HG03095 (cell line): ENCODE measurements at regions not wholly inside any gene's neighbourhood (a gene's known extent, or its start where the extent isn't known, plus 50 kb on each side); places are given as distances from the start of the nearest gene placed in this dataset.

Source experiments
- ATAC-seq: cut with Tn5 transposase; IDR thresholded peaks from one replicate; pipeline ENCODE4 v1.9.1; 2021; ENCODE audit warnings: moderate library complexity; ENCODE audit not compliant: unreplicated experiment

DNA sequence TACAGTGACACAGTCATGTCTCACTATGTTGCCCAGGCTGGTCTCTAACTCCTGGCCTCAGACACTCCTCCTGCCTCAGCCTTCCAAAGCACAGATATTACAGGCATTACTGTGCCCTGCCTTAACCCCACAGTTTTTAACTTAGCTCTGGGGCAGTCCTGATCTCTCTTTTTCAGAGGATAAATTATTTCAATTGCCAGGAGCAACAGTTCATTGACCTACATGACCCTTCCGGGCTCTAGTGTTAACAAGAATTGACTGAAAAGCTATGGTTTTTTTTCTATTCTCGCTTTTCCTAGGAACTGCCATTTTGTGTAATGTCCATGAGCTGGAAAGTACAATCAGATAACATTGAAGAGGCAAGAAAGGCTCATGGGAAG lies 92.8 kb downstream of the HNRNPLL start:
- no peak for ATAC-seq

DNA sequence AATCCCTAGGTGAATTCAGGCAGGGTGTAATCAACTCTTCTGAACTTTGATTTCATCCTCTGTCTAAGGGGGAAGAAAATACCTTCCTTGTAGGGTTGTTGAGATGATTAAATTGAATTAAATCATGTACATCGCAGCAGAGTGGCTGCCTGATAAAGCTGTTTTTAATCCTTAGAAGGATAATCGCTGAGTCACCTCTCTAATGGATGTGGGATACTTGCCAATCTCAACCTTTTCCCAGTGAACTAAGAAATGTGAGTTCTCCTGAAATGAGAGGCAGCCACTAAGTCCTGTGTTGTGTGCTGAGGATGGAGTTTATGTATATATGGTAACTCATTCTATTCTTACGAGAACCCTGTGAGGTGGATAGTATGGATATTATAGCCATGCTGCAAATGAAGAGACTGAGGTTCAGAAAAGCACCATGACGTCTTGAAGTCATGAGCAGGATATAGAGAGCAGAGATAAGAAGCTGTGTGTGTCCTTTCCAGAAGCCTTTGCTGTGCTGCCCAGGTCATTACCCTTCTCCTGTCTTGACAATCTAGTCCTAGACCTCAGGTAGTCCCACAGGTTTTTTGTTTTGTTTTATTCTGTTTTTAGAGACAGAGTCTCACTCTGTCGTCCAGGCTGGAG lies 93.3 kb downstream of the HNRNPLL start:
- no peak for ATAC-seq

DNA sequence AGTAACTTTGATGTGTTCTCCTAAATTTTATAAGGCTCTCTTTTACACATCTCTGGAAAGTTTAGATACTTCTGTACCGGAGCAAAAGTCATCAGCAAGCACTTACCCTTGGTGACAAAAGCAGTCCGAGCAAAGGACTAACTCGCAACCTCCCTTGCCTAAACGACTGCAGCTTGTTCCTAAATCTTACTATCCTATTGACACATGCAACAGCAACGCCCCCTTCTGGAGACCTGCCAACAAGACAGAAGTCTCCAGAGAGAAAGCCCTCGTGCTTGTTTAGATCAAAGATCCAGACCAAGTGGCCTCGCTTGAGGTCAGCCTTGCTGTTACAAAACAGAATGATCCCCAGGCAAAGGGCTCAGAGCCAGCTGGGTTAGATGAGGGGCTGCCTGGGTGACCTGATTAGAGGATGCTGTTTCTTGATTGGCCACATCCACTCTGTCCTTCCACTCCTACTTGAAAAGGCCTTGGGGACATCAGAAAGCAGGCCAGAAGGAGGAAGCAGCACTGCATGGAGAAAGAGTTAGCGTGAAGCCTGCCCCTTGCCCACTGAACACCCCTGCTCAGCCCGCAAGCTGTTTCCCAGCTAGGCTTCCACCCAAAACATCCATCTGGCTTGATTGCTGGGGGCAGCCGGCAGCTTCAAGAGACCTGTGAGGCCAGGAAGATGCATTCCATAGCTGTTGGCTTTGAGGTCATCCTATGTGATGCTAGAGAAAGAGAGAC lies 94.3 kb downstream of the HNRNPLL start:
- no peak for ATAC-seq

GRCh38 chr2:38507712-38508111 lies 95.0 kb downstream of the HNRNPLL start:
- ATAC-seq = no peak

- ATAC-seq = no peak
Observed at GRCh38 chr2:38505779-38506178, 96.9 kb downstream of the HNRNPLL start.

DNA sequence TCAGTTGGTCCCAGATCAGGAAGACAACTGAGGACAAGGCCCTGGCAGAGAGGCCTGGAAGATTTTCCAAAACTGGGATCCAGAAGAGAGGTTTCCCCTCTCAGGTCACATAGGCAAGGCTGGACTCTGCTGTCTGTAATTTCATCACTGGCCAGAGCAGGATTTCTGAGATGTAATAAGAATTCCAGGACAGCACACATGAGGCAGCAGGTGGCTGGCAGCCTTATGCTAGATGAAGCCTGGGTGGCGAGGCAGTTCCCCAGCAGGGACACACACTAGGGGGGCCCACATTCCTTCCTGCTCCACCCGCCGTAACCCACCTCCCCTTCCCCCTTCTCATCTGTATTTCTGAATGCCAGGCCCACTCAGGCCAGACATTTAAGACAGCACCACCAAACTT lies 98.6 kb downstream of the HNRNPLL start:
- ATAC-seq = no peak

GRCh38 chr2:38502107-38502506 lies 100.6 kb downstream of the HNRNPLL start:
- no peak for ATAC-seq

DNA sequence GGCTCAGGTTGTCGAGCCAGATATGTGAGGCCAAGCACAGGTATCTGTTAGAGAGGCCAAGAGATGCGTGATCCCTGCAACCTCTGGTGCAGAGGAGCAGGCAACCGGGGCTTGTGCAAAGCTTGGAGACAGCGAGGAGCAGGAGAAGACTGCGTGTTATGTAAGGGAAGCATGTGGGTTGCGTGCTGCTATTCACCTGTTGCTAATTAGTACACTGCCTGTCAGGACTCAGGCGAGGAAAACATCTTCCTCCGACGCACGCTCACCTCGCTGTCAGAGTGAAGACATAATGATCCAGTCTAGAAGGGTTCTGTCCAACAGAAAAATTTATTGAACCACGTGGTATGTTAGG lies 102.5 kb downstream of the HNRNPLL start:
- ATAC-seq = no peak

GRCh38 chr2:38499548-38500282 lies 103.0 kb downstream of the HNRNPLL start:
- no peak for ATAC-seq

GRCh38 chr2:38498045-38498481 lies 104.7 kb downstream of the HNRNPLL start:
- ATAC-seq = peak; percentile 84

GRCh38 chr2:38497670-38498037 lies 105.1 kb downstream of the HNRNPLL start:
- ATAC-seq = no peak

DNA sequence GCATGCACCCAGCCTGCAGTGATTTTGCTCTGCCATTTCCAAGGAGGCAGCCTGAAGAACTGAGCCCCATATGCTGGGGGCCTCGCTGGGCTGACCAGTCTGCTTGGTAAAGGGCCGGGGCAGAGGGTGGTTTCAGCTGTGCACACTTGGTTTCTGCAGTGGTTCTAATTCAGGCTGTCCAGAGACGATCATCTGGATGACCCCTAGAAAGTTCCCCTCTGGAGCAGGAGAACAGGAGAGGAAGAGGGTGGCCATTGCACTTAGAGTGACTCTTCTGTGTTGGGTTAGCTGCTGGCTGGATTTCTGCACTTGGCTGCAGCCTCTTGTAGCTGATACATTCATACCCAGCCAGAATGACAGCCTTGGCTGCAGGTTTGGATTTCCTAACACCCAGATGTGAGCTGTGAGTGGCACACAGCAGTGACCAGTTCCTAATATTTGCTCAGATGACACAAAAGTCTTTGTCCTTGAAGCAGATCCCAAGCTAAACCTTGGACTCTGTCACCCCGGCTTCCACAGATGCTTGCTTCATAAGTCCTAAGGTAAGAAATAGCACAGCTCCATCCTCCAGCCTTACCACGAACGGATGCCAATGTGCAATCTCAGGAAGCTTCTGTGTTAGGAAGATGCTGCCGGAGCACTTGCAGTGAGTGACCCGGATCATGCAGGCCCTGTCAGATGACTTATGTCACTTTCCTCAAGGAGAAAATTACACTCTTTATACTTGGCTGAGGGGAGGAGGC lies 105.6 kb downstream of the HNRNPLL start:
- ATAC-seq = no peak

DNA sequence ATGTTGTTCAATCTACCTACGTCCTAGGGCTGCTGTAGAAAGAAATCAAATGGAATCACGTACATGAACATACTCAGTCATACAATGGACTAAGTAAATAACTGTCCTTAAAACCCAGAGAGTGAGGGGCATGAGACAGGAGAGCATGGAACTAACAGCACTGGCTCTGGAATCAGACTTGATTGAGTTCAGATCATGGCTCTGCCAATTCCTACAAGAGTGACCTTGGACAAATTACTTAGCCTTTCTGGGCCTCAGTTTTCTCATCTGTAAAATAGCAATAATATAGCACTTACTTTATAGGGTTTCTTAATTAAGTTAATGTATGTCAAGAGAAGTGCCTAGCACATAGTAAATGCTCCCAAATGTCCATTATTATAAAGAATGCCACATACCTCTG lies 106.8 kb downstream of the HNRNPLL start:
- no peak for ATAC-seq

DNA sequence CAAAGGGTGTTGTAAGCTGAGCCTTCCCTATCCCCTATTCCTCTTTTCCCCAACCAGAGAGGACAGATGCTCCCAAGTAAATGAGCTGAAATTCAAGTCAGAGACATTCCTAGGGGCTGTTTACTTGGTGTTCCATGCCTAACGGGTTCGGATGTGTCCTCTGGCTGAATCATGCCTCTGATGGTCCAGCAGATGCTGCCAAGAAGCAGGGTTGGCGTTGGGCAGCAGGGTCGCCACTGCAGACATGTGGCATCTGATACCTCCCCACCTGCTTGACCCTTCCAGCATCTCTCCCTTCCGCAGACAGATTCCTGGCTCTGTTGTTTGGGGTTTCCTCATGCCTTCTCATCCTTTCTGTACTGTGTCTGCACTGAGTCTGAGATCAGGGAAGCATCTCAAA lies 108.3 kb downstream of the HNRNPLL start:
- ATAC-seq = no peak

GRCh38 chr2:38492042-38492615 lies 110.6 kb downstream of the HNRNPLL start:
- ATAC-seq = no peak

GRCh38 chr2:38491436-38491835 lies 111.3 kb downstream of the HNRNPLL start:
- no peak for ATAC-seq

- ATAC-seq = no peak
Observed at GRCh38 chr2:38489846-38490245, 112.8 kb upstream of the ATL2 start.

DNA sequence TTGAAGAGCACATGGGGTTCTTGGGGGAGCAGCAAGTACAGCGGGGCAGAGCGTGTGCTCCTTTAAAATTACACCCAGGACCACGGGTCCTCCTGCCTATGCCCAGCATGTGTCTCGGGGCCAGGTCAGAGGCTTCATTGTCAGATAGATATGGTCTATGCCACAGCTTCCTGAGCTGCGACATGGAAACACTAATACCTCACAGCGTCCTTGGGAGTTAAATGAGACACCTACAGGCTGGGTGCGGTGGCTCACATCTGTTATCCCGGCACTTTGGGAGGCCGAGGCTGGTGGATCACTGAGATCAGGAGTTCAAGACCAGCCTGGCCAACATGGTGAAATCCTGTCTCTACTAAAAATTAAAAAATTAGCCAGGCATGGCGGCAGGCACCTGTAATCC lies 110.8 kb upstream of the ATL2 start:
- no peak for ATAC-seq

DNA sequence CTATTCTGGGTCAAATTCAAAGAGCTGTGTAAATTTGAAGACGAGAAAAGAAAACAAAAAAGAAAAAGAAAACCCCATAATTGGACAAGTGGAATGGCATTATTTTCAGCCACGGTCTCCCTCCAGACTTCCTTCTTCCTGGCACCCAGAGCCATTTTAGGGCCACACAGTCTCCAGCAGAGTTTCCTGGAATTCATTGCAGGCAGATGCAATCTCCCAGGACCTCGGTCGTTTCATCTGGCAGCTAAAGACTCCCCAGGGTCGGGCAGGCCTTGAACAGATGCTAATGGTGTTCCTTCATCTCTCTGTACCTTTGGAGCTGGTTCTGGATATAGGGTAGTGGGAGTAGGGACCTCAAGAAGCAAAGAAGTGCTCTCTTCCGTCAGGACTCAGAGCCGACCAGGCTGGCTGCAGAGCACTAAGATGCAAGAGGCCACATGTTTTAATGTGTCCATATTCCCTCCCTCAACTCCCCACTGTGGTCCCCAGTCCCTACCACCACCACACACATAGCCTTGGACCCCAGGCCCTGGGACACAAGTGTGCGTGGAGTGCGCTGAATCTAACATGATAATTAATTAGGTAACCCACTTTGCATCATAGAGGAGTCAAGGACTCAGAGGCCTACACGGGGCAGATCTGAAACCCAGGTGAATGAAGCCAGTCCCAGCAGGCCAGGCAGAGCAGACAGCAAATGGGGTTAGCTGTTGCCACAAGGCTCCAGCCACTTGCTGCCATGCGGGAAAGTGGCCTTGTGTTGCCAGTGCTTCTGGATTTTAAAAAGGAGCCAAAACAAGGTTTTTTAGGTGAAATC lies 109.3 kb upstream of the ATL2 start:
- ATAC-seq = no peak

- peak; percentile 95 for ATAC-seq
Observed at GRCh38 chr2:38485734-38486133, 108.7 kb upstream of the ATL2 start.
